ENCODE measurements at regions not wholly inside any gene's neighbourhood (a gene's known extent, or its start where the extent isn't known, plus 50 kb on each side); places are given as distances from the start of the nearest gene placed in this dataset.
"Not testable (repeated sequence)": the region's sequence is repeated elsewhere in the genome, so short reads cannot be mapped to it uniquely, and the experiment has no call there.

GRCh38 chr2:37722971-37723370 lies 51.5 kb upstream of the CDC42EP3 start:
- DNase-seq = not testable (repeated sequence)

- DNase-seq = no peak
Measured at GRCh38 chr2:37730037-37730818, 58.8 kb upstream of the CDC42EP3 start.

- DNase-seq = not testable (repeated sequence)
Measured at GRCh38 chr2:37732412-37732811, 61.0 kb upstream of the CDC42EP3 start.

- DNase-seq = no peak
Measured at GRCh38 chr2:37733251-37733650, 61.8 kb upstream of the CDC42EP3 start.

- not testable (repeated sequence) for DNase-seq
Measured at GRCh38 chr2:37733955-37734354, 62.5 kb upstream of the CDC42EP3 start.

GRCh38 chr2:37734891-37735523 lies 63.6 kb upstream of the CDC42EP3 start:
- peak; percentile 30 for DNase-seq

GRCh38 chr2:37735524-37735910 lies 64.1 kb upstream of the CDC42EP3 start:
- not testable (repeated sequence) for DNase-seq

GRCh38 chr2:37737507-37737906 lies 66.1 kb upstream of the CDC42EP3 start:
- no peak for DNase-seq

GRCh38 chr2:37738266-37738885 lies 66.9 kb upstream of the CDC42EP3 start:
- no peak for DNase-seq

- DNase-seq = no peak
Measured at GRCh38 chr2:37739153-37739552, 67.7 kb upstream of the CDC42EP3 start.

GRCh38 chr2:37740164-37740739 lies 68.8 kb upstream of the CDC42EP3 start:
- no peak for DNase-seq

- DNase-seq = no peak
Measured at GRCh38 chr2:37742286-37742685, 70.8 kb upstream of the CDC42EP3 start.

GRCh38 chr2:37744010-37744409 lies 72.6 kb upstream of the CDC42EP3 start:
- no peak for DNase-seq

- DNase-seq = not testable (repeated sequence)
Measured at GRCh38 chr2:37744961-37745360, 73.5 kb upstream of the CDC42EP3 start.

GRCh38 chr2:37746011-37746410 lies 74.6 kb upstream of the CDC42EP3 start:
- DNase-seq = not testable (repeated sequence)

- no peak for DNase-seq
Measured at GRCh38 chr2:37746883-37747282, 75.4 kb upstream of the CDC42EP3 start.

GRCh38 chr2:37748541-37748940 lies 77.1 kb upstream of the CDC42EP3 start:
- no peak for DNase-seq

- DNase-seq = not testable (repeated sequence)
Measured at GRCh38 chr2:37750286-37750685, 78.8 kb upstream of the CDC42EP3 start.

- no peak for DNase-seq
Measured at GRCh38 chr2:37752766-37753165, 81.3 kb upstream of the CDC42EP3 start.

- no peak for DNase-seq
Measured at GRCh38 chr2:37753758-37754157, 82.3 kb upstream of the CDC42EP3 start.

GRCh38 chr2:37755961-37756559 lies 84.6 kb upstream of the CDC42EP3 start:
- DNase-seq = not testable (repeated sequence)

GRCh38 chr2:37757456-37757855 lies 86.0 kb upstream of the CDC42EP3 start:
- DNase-seq = not testable (repeated sequence)

- not testable (repeated sequence) for DNase-seq
Measured at GRCh38 chr2:37758141-37758601, 86.7 kb upstream of the CDC42EP3 start.
